Tibial nerve (tissue), 4 donors: ENCODE measurements at regions not wholly inside any gene's neighbourhood (a gene's known extent, or its start where the extent isn't known, plus 50 kb on each side); places are given as distances from the start of the nearest gene placed in this dataset.

Experiments used
- DNase-seq, 2 donors: peaks; one replicate each; pipeline ENCODE4 v3.0.0-alpha.2; 2019; ENCODE audit warnings: low spot score in 2 of 2
- H3K27ac ChIP-seq, 4 donors: fragments of 200-600 bp; sonication (generic) in 3 of 4; one replicate each; pipeline ENCODE4 v1.5.1; 2017 to 2019; ENCODE audit warnings: mild to moderate bottlenecking in 1 of 4
- H3K27me3 ChIP-seq, 2 donors: fragments of 200-600 bp; sonication (generic) in 1 of 2; one replicate each; pipeline versions ENCODE4 v1.5.1 to v1.6.0; 2017 to 2019
- H3K36me3 ChIP-seq, 3 donors: fragments of 200-600 bp; sonication (generic); one replicate each; pipeline ENCODE4 v1.5.1; 2018 to 2019
- H3K4me1 ChIP-seq, 4 donors: fragments of 200-600 bp; sonication (generic) in 3 of 4; one replicate each; pipeline ENCODE4 v1.5.1; 2017 to 2019
- H3K4me3 ChIP-seq, 4 donors: fragments of 200-600 bp; sonication (generic) in 3 of 4; one replicate each; pipeline ENCODE4 v1.5.1; 2017 to 2019; ENCODE audit warnings: mild to moderate bottlenecking in 1 of 4, moderate library complexity in 1 of 4
- H3K9me3 ChIP-seq, 4 donors: fragments of 200-600 bp; sonication (generic) in 3 of 4; one replicate each; pipeline ENCODE4 v1.5.1; 2017 to 2019
- EP300 ChIP-seq, 2 donors: sonication (generic); formaldehyde crosslinking; IDR thresholded peaks; one replicate each; pipeline ENCODE4 v1.6.1; 2017; ENCODE audit warnings: antibody characterized with exemption in 2 of 2, mild to moderate bottlenecking in 1 of 2
- POLR2A ChIP-seq, 2 donors: fragments of 450-650 bp; IDR thresholded peaks; one replicate each; pipeline ENCODE4 v1.6.1; 2017; ENCODE audit warnings: antibody characterized with exemption in 2 of 2, mild to moderate bottlenecking in 2 of 2, moderate library complexity in 2 of 2
- WGBS, 2 donors: methylation state at CpG; one replicate each; pipeline ENCODE4 v1.1.5; 2018; 5-methylcytosine and 5-hydroxymethylcytosine counted together
- TF ChIP-seq, protein P1 (sequence below), 5 experiments: fragments of 200-600 bp in 3 of 5; fragments of 450-650 bp in 2 of 5; sonication (generic) in 3 of 5; IDR thresholded peaks; one replicate each; pipeline ENCODE4 v1.5.1; 2016 to 2019; ENCODE audit warnings: antibody characterized with exemption in 5 of 5, mild to moderate bottlenecking in 3 of 5, moderate library complexity in 2 of 5

DNA sequence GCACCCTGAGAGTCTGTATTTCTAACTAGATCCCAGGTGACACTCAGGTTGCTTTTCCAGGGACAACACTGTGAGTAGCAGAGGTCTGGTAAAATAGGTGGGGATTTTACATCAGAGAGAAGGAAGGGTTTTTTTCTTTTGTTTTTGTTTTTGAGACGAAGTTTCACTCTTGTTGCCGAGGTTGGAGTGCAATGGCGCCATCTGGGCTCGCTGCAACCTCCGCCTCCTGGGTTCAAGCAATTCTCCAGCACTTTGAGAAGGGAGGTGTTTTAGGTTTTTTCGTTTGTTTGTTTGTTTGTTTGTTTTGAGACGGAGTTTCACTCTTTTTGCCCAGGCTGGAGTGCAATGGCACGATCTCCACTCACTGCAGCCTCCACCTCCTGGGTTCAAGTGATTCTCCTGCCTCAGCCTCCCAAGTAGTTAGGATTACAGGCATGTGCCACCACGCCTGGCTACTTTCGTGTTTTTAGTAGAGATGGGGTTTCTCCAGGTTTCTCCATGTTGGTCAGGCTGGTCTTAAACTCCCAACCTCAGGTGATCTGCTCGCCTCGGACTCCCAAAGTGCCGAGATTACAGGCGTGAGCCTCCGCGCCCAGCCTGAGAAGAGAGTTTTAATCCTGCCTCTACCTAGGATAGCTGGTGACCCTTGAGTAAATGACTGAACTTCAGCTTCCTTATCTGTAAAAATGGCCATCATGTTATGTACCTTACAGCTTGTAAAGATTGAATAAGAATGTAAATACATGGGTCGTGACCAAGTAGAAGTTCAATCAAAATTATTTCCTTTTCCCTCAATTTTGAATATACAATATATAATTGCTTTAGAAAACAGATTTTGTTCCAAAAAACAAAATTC is 95.9 kb upstream of the FNDC3B start:
- Histone ChIP-seq H3K4me1 (peaks cover 0 to 9% (median 0%) of the 10 kb centered on the region in 4 donors), H3K9me3 (no peaks in the 10 kb centered on the region), H3K27me3 (no peaks in the 10 kb centered on the region), H3K36me3 (no peaks in the 10 kb centered on the region), H3K4me3 (no peak overlapping the region), H3K27ac (no peak overlapping the region)
- TF ChIP-seq, protein P1, sequence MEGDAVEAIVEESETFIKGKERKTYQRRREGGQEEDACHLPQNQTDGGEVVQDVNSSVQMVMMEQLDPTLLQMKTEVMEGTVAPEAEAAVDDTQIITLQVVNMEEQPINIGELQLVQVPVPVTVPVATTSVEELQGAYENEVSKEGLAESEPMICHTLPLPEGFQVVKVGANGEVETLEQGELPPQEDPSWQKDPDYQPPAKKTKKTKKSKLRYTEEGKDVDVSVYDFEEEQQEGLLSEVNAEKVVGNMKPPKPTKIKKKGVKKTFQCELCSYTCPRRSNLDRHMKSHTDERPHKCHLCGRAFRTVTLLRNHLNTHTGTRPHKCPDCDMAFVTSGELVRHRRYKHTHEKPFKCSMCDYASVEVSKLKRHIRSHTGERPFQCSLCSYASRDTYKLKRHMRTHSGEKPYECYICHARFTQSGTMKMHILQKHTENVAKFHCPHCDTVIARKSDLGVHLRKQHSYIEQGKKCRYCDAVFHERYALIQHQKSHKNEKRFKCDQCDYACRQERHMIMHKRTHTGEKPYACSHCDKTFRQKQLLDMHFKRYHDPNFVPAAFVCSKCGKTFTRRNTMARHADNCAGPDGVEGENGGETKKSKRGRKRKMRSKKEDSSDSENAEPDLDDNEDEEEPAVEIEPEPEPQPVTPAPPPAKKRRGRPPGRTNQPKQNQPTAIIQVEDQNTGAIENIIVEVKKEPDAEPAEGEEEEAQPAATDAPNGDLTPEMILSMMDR (IDR thresholded peaks at IDR 0.05): no peak
- no peak for TF ChIP-seq POLR2A (IDR thresholded peaks at IDR 0.05)
- WGBS, 2 donors: 95% methylated on average over 17 of the region's 17 CpGs
- DNase-seq: no peak

DNA sequence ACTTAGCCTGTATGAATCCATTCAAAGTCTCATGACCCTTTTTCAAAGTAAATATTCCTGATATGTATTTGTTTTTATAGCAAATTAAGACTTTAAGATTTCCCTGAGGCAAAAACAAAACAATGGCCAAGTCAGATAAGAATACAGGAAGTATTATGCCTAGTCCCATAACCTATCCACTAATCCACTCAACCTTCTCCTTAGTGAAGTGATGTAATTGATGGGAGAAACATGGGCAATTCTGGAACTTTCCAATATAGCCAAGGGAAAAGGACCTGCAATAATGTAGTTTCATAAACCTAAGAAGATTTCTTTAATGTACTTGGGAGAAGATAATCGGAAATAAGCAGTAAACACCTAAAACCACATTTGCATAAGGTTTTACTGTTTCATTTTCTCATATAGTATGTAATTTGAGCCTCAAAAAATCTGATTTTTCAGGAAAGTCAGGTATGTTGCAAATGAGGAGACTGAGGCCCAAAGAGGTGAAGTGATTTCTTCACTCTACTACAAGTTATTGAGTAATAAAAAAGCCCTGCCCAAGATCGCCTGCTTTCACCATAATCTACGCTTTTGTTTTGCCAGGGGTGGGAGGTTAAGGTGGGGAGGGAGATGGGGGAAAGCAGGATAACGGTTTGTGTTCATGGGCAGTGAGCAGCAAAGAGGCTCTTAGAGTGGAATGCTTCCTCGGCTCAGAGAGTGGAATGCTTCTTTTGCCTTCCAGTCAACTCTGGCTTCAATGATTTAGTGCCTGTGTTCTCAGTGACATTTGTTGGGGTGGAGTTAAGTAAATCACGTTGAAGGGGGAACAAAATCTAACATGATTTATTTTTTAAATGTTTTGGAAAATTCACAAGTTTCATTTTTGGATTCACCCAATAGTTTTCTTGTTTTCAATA is 95.0 kb upstream of the FNDC3B start:
- WGBS, 2 donors: 24 to 27% methylated on average over 6 of the region's 6 CpGs
- Histone ChIP-seq H3K4me1 (peaks cover 0 to 9% (median 0%) of the 10 kb centered on the region in 4 donors), H3K27ac (no peak overlapping the region), H3K9me3 (no peaks in the 10 kb centered on the region), H3K36me3 (no peaks in the 10 kb centered on the region), H3K27me3 (no peaks in the 10 kb centered on the region), H3K4me3 (no peak overlapping the region)
- TF ChIP-seq POLR2A (IDR thresholded peaks at IDR 0.05) (no peak), EP300 (IDR thresholded peaks at IDR 0.05) (no peak)
- TF ChIP-seq, protein P1 (IDR thresholded peaks at IDR 0.05): no peak
- DNase-seq: no peak

DNA sequence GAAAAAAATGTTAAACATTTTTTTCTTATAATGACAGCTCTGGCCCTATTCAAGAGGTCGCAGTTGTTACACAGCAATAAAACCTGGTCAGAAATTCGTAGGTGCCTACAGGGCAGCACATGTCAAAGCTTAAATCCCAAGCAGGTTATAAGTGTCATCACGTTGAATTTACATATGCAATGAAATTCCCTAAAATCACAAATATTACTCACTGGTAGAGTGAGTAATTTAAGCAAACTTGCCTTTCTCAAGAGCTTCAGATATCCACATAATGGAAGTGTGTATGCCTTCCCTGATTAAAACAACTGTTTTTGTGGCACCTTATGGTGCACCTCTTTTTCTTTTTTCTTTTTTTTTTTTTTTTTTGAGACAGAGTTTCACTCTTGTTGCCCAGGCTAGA is 90.7 kb upstream of the FNDC3B start:
- Histone ChIP-seq H3K36me3 (no peaks in the 10 kb centered on the region), H3K27me3 (no peaks in the 10 kb centered on the region), H3K27ac (no peak overlapping the region), H3K4me1 (peaks cover 0 to 17% (median 0%) of the 10 kb centered on the region in 4 donors), H3K9me3 (no peaks in the 10 kb centered on the region), H3K4me3 (no peak overlapping the region)
- DNase-seq: no peak
- TF ChIP-seq POLR2A (IDR thresholded peaks at IDR 0.05) (no peak), EP300 (IDR thresholded peaks at IDR 0.05) (no peak)
- TF ChIP-seq, protein P1 (IDR thresholded peaks at IDR 0.05): no peak
- WGBS, 2 donors: 47 to 50% methylated on average over 3 of the region's 3 CpGs

GRCh38 chr3:171949554-171949953 is 89.8 kb upstream of the FNDC3B start:
- Histone ChIP-seq H3K27me3 (no peaks in the 10 kb centered on the region), H3K36me3 (no peaks in the 10 kb centered on the region), H3K9me3 (no peaks in the 10 kb centered on the region), H3K4me1 (peaks cover 0 to 18% (median 0%) of the 10 kb centered on the region in 4 donors), H3K27ac (no peak overlapping the region), H3K4me3 (no peak overlapping the region)
- TF ChIP-seq, protein P1 (IDR thresholded peaks at IDR 0.05): no peak
- no peak for TF ChIP-seq EP300 (IDR thresholded peaks at IDR 0.05)
- no peak for TF ChIP-seq POLR2A (IDR thresholded peaks at IDR 0.05)
- no peak for DNase-seq
- WGBS, 2 donors: 69 to 77% methylated on average over 1 of the region's 1 CpG

DNA sequence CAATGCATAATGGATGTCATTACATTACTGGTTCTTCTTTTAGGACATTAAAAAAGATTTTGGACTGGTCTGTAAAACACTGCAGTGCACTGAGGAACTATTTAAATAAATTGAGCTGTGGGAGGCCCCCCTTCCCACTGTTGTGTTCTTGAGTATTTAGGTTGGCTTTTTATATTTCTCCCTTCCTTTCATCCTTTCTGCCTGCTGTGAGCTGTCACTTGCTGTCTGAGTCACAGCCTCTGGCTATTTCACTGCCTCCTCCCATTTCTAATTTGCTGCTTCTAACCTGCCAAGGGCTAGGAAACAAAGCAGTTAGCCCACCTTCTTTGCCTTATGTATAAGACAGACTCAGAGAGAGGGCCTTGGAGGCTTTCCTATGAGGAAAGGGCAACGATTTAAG is 89.0 kb upstream of the FNDC3B start:
- 19 to 44% methylated on average over 1 of the region's 1 CpG for WGBS, 2 donors
- no peaks in the 10 kb centered on the region for H3K9me3 ChIP-seq
- H3K36me3 ChIP-seq: no peaks in the 10 kb centered on the region
- peaks cover 0 to 25% (median 0%) of the 10 kb centered on the region in 4 donors for H3K4me1 ChIP-seq
- H3K4me3 ChIP-seq: no peak overlapping the region
- no peak overlapping the region for H3K27ac ChIP-seq
- H3K27me3 ChIP-seq: no peaks in the 10 kb centered on the region
- TF ChIP-seq POLR2A (IDR thresholded peaks at IDR 0.05) (no peak), EP300 (IDR thresholded peaks at IDR 0.05) (no peak)
- no peak for DNase-seq
